NCI-H2081 (cell line): ENCODE measurements at regions not wholly inside any gene's neighbourhood (a gene's known extent, or its start where the extent isn't known, plus 50 kb on each side); places are given as distances from the start of the nearest gene placed in this dataset.
A peak's percentile ranks its signal among the peaks of the same experiment; 100 is the strongest.

Source experiments
- DNase-seq, 2 experiments: peaks; one replicate each; lab custom pipeline; 2025; lab: John Stamatoyannopoulos, UW

DNA sequence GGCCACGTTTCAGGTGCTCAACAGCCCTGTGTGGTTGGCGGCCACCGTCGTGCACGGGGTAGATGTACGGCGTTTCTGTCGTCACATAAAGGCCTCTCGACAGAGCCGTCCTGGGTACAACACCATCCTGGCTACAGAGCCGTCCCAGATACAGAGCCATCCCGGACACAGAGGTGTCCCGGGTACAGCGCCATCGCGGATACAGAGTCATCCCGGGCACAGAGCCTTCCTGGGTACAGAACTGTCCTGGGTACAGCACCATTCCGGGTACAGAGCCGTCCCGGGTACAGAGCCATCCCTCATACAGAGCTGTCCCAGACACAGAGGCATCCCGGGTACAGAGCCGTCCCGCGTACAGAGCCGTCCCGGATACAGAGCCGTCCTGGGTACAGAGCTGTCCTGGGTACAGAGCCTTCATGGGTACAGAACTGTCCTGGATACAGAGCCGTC is 222.7 kb upstream of the SOX1 start:
- DNase-seq, result no peak

DNA sequence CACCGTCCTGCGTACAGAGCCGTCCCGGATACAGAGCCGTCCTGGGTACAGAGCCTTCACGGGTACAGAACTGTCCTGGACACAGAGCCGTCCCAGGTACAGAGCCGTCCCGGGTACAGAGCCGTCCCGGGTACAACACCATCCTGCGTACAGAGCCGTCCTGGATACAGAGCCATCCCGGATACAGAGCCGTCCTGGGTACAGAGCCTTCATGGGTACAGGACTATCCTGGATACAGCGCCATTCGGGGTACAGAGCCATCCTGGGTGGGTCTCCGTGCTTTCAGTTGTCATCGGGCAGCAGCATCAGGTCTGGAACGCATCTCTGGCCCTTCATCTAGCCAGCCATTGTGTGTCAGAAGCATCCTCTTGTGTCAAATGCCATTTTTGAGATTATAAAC is 222.3 kb upstream of the SOX1 start:
- no peak for DNase-seq

DNA sequence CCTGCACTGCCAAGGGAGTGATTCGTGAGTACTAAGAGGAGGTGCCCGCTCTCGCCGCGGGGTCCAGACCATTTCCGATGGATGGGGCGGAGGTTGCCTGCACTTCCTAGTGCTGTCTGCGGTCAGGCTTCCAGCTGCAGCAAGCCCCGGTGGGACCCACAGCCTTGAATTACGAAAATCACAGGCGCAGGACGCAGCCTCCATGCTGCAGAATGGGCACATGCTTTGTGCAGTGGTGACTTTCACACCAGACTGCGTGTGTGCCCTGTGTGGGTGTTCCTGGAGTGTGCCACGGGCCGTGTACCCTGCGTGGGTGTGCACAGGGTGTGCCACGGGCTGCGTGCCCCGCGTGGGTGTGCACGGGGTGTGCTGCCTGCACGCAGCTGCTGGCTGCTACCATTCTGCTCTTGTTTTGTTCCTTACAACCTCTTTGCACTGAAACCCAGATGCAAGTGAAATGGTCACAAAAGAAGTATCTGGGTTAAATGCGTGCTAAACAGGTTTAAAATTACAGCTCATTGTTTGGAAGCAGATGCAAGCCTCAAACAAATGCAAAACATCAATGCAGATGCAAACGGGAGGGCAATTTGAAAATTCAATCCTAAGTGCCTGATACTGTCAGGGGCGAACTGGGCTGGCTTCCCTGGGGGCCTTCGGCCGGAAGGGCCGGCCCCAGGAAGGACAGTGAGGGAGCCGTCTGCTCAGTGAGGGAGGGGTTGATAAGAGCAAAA is 221.2 kb upstream of the SOX1 start:
- DNase-seq, result peak; percentile 35 to 42

DNA sequence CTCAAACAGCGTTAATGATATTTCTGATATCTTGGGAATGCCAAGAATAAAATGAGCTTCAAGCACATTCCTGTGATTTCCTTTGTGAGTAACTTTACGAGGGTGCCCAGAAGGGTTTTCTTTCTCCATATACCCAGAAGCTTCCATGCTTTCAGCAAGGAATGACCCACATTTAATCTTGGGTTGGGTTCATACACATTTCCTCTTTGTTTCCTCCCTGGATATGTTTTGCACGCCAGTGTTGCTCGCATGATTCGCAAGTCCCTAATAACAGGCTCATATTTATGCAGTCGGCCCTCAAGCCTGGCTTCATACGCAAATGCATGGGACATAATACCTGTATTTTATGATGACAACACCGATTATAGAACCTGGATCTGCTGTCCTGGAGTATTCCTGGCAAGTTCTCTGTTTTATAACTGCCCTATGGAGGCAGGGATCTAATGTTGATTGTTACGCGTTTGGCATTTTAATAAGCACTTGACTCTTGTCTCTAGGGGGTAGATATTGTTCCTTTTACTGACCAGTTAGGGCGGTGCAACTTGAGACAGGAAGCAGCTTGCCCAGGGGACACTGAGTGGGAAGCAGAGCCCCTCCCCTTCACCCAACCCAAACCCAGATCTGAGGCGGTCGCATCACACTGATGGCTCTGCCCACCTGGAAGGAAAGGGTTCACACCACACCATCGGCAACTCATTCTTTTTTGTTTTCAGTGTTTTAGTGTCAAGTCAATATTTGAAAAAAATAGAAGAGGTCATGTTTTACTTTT is 220.4 kb upstream of the SOX1 start:
- DNase-seq, result peak; percentile 71 to 76

DNA sequence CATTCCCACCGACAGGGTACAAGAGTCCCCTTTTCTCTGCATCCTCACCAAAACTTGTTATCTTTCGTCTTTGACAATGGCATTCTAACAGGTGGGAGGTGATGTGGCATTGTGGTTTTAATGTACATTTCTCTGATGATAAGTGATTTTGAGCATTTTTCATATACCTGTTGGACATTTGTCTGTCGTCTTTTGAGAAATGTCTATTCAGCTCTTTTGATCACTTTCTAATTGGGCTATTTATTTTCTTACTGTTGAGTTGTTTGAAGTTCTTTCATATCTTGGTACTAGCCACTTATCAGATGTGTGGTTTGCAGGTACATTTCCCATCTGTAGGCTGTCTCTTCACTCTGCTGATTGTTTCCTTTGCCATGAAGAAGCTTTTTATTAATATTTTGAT is 219.0 kb upstream of the SOX1 start:
- no peak for DNase-seq

DNA sequence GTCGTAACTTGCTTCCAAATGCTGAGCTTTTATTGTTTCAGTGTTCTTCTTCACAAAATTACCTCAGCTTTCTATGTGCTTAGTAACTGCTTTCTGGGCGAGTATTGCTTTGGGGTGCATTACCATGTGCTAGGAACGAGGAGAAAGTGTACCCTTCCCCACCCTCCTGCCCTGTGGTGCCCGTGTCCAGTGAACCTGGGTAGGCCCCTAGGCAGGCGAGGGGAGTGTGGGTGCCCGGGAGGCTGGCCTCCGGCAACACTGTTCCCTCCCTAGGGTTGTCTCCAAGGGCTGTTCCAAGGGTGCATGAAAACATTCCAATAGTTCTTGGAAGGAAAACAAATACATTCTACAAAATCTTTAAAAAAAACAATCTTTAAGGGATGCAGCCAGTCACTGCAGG is 216.5 kb upstream of the SOX1 start:
- DNase-seq, result no peak

DNA sequence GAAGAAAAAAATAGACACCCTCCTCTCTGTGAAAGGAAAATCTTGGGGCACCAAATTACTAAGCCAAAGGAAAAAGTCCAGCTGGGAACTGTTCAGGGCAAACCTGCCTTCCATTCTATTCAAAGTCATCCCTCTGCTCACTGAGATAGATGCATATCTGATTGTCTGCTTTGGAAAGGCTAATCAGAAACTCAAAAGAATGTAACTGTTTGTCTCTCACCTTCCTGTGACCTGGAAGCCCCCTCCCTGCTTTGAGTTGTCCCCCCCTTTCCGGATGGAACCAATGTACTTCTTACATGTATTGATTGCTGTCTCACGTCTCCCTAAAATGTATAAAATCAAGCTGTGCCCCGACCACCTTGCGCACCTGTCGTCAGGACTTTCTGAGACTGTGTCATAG is 216.0 kb upstream of the SOX1 start:
- DNase-seq, result no peak

DNA sequence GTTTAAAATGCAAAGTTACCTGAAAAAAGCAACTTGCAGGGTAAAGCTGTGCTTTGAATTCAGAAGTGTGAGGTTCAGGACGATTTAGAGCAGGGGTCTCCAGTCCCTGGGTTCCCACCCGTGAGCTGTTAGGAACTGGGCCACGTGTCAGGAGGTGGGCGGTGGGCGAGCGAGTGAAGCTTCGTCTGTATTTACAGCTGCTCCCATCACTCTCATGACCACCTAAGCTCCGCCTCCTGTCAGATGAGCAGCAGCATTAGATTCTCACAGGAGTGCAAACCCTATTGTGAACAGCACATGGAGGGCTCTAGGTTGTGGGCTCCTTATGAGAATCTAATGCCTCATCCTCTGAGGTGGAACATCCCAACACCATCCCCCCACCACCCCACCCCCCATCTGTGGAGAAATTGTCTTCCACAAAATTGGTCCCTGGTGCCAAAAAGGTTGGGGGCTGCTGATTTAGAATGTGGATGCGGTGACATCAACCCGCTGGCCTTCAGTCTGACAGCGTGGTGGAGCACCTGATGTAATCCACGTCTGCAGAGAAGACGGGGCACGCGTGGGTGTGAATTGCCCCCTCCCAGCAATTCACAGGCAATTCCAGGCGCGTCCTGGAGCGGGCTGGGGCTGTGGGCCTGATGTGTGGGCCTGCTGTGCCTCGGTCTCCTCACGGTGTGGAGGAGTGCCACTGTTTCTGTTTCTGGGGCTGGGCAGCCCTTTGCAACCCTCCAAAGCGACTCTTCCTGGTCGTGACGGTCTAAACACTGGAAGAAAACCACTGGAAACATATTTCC is 214.0 kb upstream of the SOX1 start:
- peak; percentile 55 to 65 for DNase-seq

DNA sequence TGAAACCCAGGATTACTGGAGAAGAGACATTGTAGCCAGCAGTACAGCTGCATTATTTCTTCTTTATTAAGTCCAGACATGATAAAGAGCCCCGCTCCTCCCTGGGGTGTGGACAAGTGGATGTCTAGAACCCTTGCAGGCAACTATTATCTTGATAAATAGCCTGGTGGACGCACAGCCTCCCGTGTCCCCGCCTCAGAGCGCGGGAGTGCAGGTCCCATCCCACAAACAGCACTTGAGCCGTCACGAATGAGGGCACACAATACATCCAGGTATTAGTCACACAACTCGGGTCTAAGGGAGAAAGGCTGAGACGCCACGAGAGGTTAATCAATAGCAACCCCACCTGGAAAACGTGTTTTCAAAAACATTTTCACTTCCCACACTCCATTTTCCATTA is 213.2 kb upstream of the SOX1 start:
- DNase-seq, result peak; percentile 94 to 96

DNA sequence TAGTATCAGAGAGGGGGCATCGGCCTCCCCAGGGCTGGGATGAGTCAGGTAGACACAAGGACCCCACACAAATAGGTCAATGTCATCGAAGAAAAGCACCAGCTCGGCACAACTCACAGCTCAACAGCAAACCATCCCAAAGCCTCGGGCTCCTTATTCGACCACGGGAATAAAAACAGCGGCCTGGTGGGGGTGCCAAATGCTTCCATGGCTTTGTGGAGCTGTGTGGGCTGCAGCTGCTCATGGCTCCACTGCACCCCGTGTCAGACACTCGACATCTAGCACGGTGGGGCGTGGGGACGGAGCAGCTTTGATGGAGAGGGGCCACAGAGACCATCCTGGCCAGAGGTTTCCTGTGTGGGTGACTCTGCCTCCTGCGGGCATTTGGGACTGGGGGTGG is 212.5 kb upstream of the SOX1 start:
- peak in 1 of 2 experiments; percentile 7 for DNase-seq

DNA sequence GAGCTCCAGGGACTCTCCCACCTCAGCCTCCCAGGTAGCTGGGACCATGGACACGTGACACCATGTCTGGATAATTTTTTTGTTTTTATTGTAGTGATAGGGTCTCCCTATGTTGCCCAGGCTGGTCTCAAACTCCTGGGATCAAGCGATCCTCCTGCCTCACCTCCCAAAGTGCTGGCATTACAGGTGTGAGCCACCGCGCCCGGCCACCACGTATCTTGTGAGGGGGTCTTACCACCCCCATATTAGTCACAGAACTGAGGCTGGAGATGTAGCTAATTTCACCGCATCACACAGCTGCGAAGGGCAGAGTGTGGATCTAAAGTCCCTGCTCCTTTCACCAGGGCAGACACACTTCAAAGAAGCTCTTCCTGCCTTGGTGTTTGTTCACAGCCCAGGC is 211.8 kb upstream of the SOX1 start:
- DNase-seq, result no peak

DNA sequence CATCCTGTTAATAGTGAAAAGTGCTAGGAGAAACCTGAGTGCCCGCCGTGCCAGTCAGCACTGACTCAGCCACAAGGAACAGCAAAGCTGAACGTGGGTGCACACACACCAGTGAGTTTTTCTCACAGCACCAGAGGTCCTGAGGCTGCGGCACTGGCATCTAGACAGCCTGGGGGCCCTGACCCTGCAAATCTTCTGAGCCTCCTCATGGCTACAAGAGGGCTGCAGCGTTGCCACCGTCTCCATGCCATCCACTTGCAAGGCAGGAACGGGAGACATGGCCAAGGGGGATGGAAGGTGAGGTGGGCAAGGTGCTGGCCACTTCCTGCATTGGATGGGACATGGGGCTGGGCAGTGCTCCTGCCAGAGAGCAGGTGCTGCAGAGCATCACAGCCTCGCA is 211.2 kb upstream of the SOX1 start:
- DNase-seq, result no peak

DNA sequence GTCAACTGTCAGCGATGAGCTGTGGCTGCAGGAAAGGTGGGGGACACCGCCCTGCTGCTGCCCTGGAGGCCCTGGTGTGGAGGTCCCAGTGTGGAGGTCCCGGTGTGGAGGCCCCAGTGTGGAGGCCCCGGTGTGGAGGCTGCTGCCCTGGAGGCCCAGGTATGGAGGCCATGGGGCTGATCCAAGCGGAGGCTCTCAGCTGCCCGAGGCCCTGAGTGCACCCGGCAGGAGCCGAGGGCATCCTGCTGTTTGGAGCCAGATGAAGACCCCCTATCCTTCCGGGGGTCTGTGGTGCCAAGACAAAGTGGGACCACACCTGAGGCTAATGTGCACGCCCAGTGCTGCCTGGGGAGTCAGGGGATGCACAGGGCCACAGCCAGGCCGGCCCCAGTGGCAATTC is 210.4 kb upstream of the SOX1 start:
- no peak for DNase-seq

DNA sequence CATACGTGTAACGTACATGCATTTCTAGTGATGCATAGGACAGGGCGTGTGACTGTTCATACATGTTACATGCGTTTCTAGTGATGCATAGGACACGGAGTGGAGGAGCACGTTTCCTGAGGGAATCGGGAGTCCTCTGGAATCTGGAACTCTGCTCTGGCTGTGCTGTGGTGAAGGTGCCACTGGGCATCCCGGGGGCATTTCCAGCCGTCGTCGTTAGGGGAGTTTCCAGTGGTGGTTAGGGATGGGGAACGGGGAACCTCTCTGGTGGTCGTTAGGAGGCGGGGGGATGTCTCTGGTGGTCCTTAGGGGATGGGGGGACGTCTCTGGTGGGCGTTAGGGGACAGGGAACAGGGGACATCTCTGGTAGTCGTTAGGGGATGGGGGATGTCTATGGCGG is 209.6 kb upstream of the SOX1 start:
- no peak for DNase-seq

DNA sequence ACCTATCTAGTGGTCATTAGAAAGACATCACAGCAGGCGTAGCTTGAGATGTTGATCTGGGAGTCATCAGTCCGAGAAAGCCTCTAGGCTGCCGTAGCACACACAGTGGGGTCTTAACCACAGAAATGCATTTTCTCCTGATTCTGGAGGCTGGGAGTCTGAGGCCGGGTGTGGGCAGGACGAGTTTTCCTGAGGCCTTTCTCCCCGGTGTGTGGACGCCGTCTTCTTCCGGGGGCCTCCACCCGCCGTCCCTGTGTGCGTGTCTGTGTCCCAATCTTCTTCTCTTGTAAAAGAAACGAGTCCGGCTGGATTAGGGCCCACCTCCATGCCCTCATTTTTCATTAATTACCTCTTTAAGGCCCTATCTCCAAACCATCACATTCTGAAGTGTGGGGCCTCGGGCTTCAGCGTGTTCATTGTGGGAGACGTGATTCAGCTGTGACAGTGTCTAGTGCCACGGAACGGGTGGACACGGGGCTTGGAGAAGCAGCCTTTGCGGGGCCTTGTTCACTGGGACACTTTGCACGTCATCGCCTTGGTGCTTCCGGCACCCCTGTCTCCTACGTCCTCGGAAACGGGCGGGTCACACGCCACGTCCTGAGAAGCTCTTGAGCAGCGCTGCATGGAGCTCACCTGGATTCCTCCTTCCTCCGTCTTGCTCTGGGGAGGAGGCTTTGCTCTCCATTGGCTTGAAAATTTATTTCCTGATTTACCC is 208.9 kb upstream of the SOX1 start:
- DNase-seq, result no peak

DNA sequence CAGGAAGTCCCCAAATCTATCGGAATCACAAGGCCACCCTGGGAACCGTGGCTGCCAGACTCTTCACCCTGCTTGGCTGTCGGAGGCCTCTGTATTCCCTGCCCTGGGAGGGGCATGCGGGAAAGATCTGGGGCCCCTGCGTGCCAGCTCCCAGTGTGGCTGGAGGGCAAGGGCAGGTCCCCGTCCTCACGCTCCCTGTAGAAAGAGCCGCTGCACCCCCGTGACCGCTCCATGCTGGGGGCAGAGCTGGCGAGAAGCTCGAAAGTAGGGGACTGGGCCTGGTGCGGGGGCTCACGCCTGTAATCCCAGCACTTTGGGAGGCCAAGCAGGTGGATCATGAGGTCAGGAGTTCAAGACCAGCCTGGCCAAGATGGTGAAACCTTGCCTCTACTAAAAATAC is 208.4 kb upstream of the SOX1 start:
- DNase-seq, result no peak

DNA sequence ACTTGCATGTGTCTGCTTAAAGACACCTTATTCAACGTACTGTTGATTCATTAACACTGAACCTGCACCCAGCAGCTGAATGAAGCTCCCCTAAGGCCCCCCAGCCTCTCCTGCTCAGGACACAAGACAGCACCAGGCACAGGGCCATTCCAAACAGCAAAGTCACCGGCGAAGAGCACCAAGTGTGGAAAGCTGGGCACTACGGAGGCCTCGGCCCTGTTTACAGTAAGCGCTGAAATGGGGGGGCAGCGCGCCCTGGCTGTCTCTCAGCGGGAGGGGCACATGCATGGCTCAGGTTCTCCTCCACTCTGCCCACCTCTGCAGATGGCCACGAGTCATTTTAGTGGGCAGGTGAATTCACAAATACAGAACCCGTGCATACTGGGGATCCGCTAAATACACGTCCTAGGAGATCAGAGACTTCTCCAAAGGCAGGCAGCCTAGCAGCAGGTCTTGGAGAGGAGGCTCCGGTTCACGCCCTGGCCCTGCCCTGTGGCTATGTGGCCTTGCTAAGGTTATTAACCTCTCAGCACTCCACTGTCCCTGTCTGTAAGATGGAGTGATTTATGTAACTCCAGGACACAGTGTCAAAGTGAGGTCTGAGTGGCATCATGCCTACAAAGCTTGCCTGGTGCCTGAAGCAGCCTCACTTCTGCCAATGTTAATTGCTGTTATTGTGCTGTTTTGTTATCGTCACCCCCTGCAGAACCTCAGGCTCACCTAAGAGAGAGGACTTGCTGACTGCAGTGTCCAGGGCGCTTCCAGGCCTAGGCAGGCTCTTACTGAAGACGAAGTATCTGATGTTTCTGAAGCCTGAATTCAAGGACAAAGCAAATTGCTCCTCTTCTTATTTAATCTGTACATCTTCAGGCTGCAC is 207.4 kb upstream of the SOX1 start:
- peak in 1 of 2 experiments; percentile 14 for DNase-seq

DNA sequence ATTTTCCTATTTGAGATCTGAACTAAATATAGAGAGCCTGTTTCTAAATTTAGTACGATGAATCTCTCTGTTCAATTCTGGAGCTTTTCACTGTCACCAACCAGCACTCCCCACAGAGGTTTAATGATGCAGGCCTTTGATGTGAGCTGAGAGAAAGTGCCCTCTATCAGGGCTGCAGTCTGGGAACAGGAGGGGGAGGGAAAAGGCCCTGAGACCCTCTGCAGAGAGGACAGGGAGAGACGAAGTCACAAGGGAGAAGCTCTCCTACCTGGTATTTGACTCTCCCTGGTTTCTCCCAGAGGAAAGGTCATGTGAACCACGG is 206.8 kb upstream of the SOX1 start:
- DNase-seq, result no peak

DNA sequence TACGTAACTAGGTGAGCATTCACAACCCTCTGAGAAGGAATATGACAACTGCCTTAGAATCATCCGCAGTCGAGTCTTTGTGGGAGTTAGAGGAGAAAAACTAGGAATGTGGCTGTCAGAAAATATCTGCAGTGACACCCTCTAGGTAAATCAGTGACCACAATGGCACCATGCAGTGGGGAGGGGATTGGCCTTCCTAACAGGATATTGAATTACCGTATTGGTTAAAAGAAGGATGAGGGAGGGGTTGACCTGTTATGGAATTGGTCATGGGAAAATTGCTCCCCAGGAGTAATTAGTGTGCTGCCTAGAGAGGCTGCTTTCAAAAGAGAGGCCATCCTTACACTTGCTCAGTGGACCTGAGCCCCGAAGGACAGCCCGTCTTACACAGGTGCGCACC is 205.6 kb upstream of the SOX1 start:
- no peak for DNase-seq

DNA sequence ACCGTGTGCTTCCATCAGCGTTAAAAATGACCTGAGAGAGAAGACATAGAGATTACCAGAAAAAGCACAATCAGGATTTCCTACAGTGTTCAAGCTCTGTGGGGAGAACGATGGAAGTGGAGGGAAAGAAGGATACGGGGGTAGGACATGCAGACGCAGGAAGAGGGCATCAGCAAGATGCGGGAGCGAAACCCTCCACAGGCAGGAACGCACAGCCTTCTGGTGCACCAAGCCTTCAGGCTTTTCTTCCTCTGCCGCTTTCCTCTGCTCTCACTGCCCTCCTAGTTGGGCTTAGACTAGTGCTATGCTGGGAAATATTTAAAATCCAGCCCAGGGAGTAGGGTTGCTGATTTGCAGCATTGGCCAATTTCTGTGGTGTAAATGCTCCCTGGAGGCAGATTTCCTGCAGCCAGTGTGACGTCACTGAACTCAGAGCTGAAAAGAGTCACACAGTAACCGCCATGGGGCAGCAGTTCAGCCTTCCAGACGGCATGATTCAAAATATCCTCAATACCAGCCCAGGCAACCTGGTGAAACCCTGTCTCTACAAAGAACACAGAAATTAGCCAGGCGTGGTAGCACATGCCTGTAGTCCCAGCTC is 205.1 kb upstream of the SOX1 start:
- no peak for DNase-seq
